ENCODE measurements at regions not wholly inside any gene's neighbourhood (a gene's known extent, or its start where the extent isn't known, plus 50 kb on each side); places are given as distances from the start of the nearest gene placed in this dataset.

- DNase-seq = no peak
Measured at GRCh38 chr15:70418943-70419342, 321.2 kb upstream of the TLE3 start.

GRCh38 chr15:70417535-70417934 is 319.8 kb upstream of the TLE3 start:
- DNase-seq = no peak

DNA sequence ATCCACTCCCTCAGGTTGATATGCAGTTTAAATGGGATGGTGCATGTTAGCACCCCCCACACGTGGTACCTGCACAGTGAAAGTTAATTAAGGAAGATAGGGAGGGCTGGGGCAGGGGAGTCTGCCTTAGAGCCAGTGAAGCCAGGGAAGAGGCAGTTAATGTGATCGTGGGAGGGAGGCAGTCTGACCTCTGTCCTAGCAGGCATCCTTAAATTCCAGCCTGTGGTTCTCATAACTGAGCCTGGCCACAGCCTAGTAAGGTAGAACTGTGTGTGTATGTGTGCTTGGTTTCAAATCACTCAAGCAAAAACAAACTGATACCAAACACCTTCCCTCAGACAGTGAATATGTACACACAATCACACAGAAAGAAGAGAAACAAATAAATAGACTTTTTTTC is 319.1 kb upstream of the TLE3 start:
- DNase-seq = no peak

DNA sequence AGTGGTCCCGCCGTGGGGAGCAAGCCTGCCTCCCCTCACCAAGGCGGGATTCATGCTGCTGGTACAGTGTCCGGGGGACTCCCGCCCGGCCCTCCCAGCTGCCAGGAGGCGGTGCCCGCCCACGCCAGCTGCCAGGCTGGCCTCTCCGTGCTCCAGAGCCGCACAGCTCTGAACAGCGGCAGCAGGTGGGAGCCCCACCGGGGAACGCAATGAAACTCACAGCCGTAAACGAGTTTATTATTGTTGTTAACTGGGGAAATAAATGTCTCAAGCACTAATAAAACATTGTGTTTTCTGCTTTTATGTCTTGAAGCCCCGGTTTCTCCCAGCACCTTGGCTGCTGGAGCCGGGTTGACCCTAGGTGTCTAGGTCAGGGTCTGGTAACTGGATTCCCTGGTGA is 317.7 kb upstream of the TLE3 start:
- DNase-seq = no peak

GRCh38 chr15:70414626-70415025 is 316.9 kb upstream of the TLE3 start:
- DNase-seq = no peak

GRCh38 chr15:70412794-70413193 is 315.1 kb upstream of the TLE3 start:
- no peak for DNase-seq

GRCh38 chr15:70411143-70411863 is 313.6 kb upstream of the TLE3 start:
- no peak for DNase-seq

- no peak for DNase-seq
Measured at GRCh38 chr15:70410371-70410985, 312.8 kb upstream of the TLE3 start.

- no peak for DNase-seq
Measured at GRCh38 chr15:70409388-70409787, 311.7 kb upstream of the TLE3 start.

DNA sequence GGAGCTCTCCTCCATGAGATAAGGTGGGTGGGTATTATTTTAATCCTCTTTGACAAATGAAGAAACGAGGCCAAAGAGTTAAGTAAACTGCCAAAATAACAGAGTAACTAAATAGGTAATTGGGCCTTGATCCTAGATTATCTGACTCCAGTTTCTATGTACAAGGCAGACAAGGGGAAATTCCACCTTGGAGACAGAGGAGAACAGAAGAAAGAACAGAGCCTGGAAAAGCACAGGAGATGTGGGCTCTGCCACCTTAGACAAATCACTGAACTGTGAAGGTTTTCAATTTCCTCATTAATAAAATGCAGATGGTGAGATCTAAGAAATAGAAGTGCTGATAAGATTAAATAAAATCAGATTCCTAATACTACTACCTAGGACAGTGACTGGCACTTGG is 310.2 kb upstream of the TLE3 start:
- no peak for DNase-seq

DNA sequence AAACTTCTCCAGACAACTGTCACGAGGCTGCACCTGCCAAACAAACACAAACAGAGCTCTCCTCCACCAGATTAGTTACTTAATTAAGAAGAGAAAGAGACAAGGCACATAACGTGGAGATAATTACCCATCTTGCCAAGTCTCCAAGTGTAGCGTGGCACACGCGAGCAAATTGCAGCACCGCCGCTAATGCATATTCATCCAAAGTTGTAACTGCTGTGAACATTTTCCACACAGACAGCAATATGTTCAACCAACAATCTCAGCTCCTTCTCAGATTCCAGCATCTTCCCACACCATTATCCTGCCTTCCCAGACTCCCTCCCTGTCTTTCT is 309.6 kb upstream of the TLE3 start:
- no peak for DNase-seq

DNA sequence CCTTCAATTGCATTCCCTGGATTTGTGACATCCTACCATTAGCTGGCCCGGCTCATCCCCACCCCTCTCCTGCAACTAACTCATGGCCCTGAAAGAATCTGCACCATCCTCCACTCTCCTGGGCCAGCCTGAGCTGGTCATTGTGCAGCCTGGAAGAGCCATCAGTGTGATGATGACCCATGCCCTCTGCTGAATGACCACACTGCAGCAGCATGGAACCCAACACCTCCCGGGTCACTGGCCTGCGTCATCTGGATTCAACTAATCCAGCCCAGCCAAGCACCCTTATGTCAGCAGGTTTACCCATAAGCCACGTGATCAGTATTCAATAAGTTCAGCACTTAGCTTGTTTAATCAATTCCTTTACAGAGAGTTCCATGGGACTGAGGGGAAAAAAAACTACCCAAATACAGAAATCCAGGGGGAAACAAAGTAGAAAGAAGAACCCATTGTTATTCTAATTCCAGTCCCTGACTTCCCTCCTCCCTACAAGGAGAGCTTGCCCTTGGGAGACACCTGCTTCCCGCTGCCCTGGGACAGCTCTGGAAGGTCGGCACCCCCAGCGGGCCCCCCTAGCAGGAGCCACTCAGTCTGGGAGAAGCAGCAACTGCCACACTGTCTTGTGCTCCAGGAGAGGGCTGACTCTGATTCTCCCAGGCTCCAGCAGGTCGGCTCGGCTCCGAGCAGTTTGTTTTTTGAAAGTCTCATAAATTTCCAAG is 309.1 kb upstream of the TLE3 start:
- DNase-seq = no peak

DNA sequence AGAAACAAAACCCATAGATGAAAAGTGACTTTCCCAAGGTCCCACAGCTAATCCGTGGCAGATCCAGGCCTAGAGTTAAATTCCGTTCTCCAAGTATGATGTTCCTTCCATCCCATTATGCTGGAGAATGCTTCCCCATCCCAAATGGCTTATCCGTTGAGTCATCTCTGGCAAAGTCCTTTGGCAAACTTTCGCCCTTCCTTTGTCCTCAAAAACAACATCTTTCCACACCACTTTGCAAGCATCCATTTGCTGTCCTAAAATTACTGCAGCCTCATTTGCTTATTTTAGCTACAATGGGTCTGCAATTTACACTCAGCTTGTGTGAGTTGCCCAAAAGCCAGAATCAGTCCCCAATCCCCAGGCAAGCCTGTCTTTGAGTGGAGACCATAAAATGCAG is 304.0 kb upstream of the TLE3 start:
- DNase-seq = no peak

DNA sequence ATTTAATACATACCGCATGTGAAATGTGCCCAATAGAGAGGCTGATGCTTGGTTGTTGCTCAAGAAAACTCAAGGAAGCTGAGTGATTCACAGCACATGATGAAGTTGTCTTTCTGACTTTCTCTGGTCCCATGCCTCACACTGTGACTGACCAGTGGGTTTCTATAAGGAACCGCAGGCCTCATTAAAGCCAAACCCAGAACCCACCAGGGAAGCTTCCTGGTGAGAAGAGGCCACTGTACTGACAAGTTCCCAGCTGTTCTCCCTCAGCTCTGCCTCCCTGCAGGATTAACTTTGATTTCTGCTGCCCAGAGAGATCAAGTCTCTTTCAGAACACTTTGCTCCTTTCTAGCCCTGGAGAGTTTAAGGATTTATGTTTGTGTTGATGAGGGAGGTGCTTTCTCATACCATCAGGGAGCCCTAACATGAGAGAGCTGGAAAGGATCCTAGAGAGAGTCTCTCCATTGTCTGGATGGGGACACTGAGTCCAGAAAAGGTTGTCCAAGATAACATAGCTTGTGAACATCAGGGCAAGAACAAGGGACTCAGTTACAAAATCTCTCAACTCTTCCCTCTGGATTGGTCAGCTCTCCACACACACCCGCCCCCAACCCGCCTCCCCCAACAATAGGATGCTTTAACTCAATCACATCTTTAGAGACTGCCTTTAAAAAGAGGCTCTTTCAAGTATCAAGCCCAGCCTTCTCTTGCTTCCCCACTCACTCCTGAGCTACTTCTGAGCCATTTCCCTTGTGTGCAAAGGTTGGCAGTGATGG is 303.2 kb upstream of the TLE3 start:
- DNase-seq = no peak

GRCh38 chr15:70399204-70399603 is 301.5 kb upstream of the TLE3 start:
- no peak for DNase-seq

DNA sequence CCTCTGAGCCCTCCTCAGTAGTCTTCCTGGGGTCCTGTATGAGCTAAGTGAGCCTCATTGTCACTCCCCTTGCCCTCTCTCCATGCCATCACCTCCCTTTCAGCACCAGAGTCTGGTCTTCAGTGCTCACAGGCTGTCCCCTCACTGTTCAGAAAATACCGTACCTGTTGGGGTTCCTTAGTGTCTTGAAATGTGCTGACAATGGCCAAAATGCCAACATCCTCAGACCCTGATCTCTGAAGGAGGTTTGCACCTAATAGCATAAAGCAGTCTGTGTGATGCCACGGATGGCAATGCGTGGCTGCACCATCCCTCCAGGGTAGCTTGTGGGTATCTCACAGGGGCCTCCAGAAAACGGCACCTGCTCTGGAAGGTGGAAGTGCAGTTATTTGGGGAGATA is 301.0 kb upstream of the TLE3 start:
- no peak for DNase-seq

DNA sequence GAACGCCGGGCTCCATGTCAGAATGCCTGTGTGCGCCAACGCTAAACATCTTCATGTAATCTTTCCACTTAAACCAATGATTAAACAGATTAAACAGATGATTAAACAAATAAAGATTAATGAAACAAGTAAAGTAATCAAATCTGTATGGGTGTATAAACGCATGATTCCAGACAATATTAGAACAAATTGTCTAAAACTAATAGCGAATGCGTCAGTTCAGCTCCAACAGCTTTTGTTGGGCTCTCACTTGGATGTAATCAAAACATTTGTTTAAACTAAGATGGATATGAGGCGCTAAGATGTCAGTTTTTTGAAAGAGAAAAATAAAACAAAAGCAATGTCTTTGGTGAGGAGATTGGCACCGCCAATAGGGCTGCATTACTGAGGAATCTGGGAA is 299.1 kb upstream of the TLE3 start:
- no peak for DNase-seq

GRCh38 chr15:70395164-70395563 is 297.4 kb upstream of the TLE3 start:
- no peak for DNase-seq

- DNase-seq = no peak
Measured at GRCh38 chr15:70390723-70391122, 293.0 kb upstream of the TLE3 start.

DNA sequence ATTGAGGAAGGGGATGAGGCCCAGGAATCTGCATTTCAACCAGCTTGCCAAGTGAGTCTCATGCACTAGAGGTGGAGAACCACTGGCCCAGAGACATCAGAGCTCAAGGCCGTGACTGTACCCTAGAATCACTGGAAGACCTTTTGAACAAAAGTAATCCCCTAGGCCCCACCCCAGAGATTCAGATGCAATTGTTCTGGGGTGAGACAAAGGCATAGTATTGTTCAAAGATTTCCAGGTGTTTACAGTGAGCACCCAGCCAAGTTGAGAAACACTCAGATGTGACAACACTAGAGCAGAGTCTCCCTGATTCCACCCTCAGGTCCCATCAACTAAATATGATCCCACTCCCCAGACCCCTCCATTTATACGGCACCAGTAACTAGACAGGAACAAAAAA is 290.3 kb upstream of the TLE3 start:
- no peak for DNase-seq

- DNase-seq = no peak
Measured at GRCh38 chr15:70387081-70387480, 289.4 kb upstream of the TLE3 start.

GRCh38 chr15:70385711-70386110 is 288.0 kb upstream of the TLE3 start:
- DNase-seq = no peak

GRCh38 chr15:70385052-70385451 is 287.3 kb upstream of the TLE3 start:
- no peak for DNase-seq

DNA sequence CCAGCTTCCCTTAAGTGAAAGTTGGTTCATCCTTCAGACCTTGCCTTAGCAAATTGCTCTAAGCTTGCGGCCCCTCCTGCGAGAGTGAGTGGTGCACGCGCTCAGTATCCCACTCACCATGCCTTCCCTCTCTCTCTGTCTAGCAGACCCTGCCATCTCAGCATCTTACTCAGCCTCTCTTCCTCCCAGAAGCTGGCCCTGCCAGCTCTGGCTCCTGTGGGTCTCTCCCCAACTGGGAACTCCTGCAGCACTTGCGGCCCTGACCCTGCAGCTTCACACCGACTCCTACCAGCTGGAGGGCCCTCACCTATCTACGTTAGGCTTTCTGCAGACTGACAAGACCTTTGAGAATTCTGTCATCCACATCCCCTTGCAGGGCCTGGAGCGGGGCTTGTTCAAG is 286.1 kb upstream of the TLE3 start:
- no peak for DNase-seq

All from CD4-positive, alpha-beta T cell treated with Interferon gamma for 1 hour (primary cell).